ENCODE measurements at regions not wholly inside any gene's neighbourhood (a gene's known extent, or its start where the extent isn't known, plus 50 kb on each side); places are given as distances from the start of the nearest gene placed in this dataset.

DNA sequence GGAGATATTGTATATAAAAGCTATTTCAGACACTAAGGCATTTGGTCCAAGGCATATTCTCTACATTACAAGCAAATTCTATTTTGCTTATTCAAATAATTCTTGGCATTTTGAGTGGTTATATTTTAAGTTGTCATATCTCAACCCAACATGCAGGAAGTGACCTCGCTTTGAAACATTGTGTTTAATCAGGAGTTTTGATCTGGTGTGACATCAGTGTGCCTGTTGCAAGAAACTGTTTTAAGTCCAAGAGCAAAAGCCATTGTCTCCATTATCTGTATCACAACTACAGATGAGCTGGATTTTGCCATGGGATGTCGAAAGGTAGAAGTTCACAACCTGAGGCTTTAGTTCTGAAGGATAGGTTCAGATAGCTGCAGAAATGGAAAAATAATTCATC is 509.9 kb upstream of the ID4 start:
- TF ChIP-seq, protein P1, sequence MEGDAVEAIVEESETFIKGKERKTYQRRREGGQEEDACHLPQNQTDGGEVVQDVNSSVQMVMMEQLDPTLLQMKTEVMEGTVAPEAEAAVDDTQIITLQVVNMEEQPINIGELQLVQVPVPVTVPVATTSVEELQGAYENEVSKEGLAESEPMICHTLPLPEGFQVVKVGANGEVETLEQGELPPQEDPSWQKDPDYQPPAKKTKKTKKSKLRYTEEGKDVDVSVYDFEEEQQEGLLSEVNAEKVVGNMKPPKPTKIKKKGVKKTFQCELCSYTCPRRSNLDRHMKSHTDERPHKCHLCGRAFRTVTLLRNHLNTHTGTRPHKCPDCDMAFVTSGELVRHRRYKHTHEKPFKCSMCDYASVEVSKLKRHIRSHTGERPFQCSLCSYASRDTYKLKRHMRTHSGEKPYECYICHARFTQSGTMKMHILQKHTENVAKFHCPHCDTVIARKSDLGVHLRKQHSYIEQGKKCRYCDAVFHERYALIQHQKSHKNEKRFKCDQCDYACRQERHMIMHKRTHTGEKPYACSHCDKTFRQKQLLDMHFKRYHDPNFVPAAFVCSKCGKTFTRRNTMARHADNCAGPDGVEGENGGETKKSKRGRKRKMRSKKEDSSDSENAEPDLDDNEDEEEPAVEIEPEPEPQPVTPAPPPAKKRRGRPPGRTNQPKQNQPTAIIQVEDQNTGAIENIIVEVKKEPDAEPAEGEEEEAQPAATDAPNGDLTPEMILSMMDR (IDR thresholded peaks at IDR 0.05; ENCODE audit: insufficient read depth, low read length, poor library complexity, severe bottlenecking) = no peak
- TF ChIP-seq EZH2phosphoT487 (conservative IDR thresholded peaks at IDR 0.05; ENCODE audit: low read length) = no peak
